ENCODE measurements at regions not wholly inside any gene's neighbourhood (a gene's known extent, or its start where the extent isn't known, plus 50 kb on each side); places are given as distances from the start of the nearest gene placed in this dataset.

DNA sequence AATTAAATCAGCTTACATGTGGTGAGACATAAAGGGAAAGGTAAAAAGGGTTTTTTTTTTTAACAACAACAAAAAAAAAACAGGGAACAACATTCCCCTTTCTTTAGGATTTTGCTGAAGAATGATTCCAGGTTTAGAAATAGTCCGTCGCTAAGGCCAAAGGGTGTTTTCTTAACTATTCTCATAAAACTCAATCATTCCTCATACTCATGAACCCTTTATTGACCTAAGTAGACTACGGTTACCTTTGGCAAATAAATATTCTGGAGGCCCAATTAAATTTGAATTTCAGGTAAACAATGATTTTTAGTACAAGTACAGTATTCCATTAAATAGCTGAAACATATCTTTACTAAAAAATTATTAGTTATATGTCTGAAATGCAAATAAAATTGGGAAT, 55.6 kb upstream of the CCNG1 start:
- TF ChIP-seq POLR2AphosphoS5 (IDR thresholded peaks at IDR 0.05) (no peak), SMC3 (conservative IDR thresholded peaks at IDR 0.05; ENCODE audit: poor library complexity) (no peak), MXI1 (conservative IDR thresholded peaks at IDR 0.05; ENCODE audit: poor library complexity, severe bottlenecking) (no peak), TAF1 (IDR thresholded peaks at IDR 0.05; ENCODE audit: low read depth) (no peak), EZH2 (IDR thresholded peaks at IDR 0.05; ENCODE audit: borderline replicate concordance, insufficient read depth, low read length, poor library complexity, severe bottlenecking) (no peak), EP300 (conservative IDR thresholded peaks at IDR 0.05; ENCODE audit: poor library complexity, severe bottlenecking) (no peak)
- TF ChIP-seq, protein P1, sequence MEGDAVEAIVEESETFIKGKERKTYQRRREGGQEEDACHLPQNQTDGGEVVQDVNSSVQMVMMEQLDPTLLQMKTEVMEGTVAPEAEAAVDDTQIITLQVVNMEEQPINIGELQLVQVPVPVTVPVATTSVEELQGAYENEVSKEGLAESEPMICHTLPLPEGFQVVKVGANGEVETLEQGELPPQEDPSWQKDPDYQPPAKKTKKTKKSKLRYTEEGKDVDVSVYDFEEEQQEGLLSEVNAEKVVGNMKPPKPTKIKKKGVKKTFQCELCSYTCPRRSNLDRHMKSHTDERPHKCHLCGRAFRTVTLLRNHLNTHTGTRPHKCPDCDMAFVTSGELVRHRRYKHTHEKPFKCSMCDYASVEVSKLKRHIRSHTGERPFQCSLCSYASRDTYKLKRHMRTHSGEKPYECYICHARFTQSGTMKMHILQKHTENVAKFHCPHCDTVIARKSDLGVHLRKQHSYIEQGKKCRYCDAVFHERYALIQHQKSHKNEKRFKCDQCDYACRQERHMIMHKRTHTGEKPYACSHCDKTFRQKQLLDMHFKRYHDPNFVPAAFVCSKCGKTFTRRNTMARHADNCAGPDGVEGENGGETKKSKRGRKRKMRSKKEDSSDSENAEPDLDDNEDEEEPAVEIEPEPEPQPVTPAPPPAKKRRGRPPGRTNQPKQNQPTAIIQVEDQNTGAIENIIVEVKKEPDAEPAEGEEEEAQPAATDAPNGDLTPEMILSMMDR (IDR thresholded peaks at IDR 0.05; ENCODE audit: poor library complexity, severe bottlenecking): no peak
- TF ChIP-seq, protein P2, sequence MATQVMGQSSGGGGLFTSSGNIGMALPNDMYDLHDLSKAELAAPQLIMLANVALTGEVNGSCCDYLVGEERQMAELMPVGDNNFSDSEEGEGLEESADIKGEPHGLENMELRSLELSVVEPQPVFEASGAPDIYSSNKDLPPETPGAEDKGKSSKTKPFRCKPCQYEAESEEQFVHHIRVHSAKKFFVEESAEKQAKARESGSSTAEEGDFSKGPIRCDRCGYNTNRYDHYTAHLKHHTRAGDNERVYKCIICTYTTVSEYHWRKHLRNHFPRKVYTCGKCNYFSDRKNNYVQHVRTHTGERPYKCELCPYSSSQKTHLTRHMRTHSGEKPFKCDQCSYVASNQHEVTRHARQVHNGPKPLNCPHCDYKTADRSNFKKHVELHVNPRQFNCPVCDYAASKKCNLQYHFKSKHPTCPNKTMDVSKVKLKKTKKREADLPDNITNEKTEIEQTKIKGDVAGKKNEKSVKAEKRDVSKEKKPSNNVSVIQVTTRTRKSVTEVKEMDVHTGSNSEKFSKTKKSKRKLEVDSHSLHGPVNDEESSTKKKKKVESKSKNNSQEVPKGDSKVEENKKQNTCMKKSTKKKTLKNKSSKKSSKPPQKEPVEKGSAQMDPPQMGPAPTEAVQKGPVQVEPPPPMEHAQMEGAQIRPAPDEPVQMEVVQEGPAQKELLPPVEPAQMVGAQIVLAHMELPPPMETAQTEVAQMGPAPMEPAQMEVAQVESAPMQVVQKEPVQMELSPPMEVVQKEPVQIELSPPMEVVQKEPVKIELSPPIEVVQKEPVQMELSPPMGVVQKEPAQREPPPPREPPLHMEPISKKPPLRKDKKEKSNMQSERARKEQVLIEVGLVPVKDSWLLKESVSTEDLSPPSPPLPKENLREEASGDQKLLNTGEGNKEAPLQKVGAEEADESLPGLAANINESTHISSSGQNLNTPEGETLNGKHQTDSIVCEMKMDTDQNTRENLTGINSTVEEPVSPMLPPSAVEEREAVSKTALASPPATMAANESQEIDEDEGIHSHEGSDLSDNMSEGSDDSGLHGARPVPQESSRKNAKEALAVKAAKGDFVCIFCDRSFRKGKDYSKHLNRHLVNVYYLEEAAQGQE (IDR thresholded peaks at IDR 0.05; ENCODE audit: borderline replicate concordance): no peak

Data from neural cell (in vitro differentiated cells).